Fibroblast of skin of left quadriceps (primary cell): ENCODE measurements at regions not wholly inside any gene's neighbourhood (a gene's known extent, or its start where the extent isn't known, plus 50 kb on each side); places are given as distances from the start of the nearest gene placed in this dataset.
"Not testable (repeated sequence)": the region's sequence is repeated elsewhere in the genome, so short reads cannot be mapped to it uniquely, and the experiment has no call there.

Experiments
- DNase-seq, 2 experiments: peaks; one replicate each; pipeline ENCODE4 v3.0.0-alpha.2; 2013; ENCODE audit warnings: low read depth in 2 of 2

GRCh38 chr3:153551536-153552285, 389.7 kb downstream of the RAP2B start:
- no peak for DNase-seq

GRCh38 chr3:153552887-153553604, 391.0 kb downstream of the RAP2B start:
- DNase-seq = no peak

- no peak for DNase-seq
Measured at GRCh38 chr3:153553605-153553945, 391.5 kb downstream of the RAP2B start.

DNA sequence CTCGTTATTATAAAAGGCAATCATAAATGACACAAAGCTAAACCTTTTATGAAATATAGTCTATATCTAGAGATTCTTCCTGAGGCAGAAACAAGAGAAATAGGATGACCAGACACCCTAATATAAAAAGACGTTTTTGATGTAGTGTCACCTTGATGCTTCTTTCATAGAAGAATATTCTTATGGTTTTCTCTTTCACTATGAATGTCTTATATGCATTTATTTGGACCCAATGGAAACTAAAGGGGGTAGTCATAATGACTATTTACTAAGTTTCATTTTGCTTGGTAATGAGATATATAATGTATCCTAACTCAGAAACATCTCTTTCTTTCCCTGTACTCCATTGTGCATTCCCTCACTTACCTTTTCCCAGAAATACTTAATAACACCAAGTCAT, 393.9 kb downstream of the RAP2B start:
- no peak for DNase-seq

DNA sequence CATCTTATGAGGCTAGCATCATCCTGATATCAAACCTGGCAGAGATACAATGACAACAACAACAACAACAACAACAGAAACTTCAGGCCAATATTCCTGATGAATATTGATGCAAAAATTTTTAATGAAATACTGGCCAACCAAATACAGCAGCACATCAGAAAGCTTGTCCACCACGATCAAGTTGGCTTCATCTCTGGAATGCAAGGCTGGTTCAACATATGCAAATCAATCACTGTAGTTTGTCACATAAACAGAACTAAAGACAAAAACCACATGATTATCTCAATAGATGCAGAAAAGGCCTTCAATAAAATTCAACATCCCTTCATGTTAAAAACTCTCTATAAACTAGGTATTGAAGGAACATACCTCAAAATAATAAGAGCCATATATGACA, 397.3 kb downstream of the RAP2B start:
- DNase-seq = not testable (repeated sequence)

DNA sequence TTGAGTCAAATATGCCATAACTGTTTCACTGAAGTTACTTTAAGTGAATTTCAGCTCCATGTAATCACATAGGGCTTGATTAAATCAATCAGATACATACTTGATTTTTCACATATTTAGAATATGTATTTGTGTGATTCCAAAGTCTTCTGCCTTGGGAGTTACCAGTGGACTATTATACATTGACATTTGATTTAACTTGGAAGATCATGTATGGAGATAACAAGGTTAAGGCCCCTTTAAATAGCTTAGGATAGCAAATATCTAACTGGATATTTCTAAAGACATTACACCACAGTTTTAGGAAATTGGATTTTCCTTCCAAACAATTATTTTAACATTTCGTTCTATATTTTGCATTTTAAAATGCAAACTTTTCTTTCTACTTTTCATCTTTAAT, 405.0 kb downstream of the RAP2B start:
- DNase-seq = no peak

GRCh38 chr3:153567556-153567955, 405.5 kb downstream of the RAP2B start:
- no peak for DNase-seq

DNA sequence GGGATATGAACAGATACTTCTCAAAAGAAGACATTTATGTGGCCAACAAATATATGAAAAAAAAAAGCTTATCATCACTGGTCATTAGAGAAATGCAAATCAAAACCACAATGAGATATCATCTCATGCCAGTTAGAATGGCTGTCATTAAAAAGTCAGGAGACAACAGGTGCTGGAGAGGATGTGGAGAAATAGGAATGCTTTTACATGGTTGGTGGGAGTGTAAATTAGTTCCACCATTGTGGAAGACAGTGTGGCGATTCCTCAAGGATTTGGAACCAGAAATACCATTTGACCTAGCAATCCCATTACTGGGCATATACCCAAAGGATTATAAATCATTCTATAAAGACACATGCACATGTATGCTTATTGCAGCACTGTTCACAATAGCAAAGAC, 408.5 kb downstream of the RAP2B start:
- DNase-seq = not testable (repeated sequence)

DNA sequence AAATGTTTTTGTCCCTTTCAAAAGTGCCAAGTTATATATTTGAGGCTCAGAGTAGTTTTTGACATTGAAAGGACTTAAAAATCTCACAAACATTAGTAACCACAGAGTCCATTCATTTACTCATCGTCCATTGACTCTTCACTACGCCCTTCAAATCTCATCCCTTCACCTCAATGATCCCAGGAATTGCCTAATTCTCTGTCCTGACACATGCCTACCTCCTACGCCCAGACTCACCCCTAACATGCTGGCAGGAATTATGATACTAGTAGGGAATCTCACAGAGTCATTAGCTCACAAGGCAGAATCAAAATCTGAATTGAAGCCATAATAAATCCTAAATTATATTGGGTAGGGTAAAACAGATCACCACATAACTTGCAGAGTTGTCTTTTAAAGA, 410.1 kb downstream of the RAP2B start:
- DNase-seq = no peak

DNA sequence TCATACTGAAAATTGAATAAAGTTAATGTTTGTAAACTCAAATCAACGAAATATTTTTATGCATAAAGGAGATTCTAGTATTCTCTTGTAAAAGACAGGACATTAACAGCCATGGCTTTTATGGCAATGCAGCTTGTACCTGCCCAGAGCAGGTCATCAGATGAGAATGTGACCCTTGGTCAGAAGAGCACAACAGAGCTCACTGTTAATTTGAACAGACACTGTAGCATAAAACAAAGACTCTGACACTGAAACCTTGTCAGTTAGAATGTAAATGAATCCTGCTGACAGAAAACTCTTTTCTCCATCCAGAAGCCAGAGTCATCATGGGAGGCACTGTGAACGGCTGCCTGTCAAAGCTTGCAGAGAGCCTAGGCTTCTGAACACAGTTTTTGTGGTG, 410.6 kb downstream of the RAP2B start:
- DNase-seq = no peak

- DNase-seq = no peak
Measured at GRCh38 chr3:153573481-153573880, 411.5 kb downstream of the RAP2B start.

DNA sequence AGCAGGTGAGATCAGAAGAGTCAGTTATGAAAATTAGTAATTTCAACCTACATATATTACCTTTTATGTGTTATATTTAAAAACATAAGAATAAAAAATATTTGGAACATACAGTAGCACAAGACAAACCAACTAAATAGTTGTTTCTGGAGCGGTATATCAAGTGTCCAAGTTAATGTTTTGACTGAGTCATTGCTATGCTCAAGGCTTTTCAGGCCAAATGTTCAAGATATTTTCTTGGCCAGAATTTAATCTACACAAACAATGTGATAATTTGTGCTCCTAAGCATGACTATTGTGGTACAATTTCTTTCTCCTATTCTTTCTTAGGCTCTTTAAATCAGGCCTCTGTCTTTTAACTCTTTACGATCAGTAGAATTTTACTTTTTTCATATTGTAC, 412.4 kb downstream of the RAP2B start:
- no peak for DNase-seq

- no peak for DNase-seq
Measured at GRCh38 chr3:153577059-153577736, 415.2 kb downstream of the RAP2B start.

DNA sequence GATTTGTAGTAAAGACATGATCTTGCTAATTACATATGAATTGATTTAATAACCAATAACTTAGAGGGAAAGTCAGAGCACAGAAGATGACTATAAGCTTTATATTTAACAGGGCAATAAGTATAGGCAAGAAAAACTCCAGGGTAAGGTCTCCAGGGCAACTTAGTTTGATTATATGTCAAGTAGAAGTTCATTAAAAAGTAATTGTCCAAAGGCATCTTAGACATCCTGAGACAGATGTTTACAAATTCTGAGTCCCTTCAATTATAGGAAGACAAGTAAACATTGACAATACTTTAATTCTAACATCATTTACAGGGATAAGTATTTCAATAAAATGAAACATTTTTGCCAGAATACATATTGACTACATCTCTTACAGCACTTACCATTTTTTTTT, 416.0 kb downstream of the RAP2B start:
- no peak for DNase-seq

GRCh38 chr3:153590051-153590450, 428.0 kb downstream of the RAP2B start:
- peak in 1 of 2 experiments; percentile 21 for DNase-seq

- no peak for DNase-seq
Measured at GRCh38 chr3:153591561-153592245, 429.7 kb downstream of the RAP2B start.

DNA sequence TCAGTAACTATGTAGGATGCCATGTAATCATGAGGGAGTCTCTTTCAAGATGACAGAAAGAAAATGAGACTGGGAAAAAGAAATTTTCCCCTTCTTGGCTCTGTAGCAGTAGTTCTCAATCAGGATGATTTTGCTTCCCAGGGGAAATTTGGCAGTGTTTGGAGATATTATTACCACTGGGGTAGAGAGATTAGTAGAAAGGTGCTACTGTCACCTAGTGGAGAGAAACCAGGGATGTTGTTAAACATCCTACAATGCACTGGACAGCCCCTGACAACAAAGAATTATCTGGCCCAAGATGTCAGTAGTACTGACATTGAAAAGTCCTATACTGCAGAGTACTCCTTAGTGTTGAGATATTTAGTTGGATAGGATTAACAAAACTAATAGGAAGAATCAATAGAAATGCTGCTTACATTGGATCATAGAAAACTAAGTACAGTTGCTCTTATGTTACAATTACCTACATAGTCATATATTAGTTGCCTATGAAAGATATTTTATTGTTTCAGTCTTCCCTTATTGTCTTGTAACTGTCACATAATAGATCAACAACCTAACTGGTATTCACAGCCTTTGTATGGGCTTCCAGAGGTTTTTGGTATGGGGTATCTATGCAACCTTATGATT, 433.3 kb downstream of the RAP2B start:
- peak; percentile 32 to 35 for DNase-seq

DNA sequence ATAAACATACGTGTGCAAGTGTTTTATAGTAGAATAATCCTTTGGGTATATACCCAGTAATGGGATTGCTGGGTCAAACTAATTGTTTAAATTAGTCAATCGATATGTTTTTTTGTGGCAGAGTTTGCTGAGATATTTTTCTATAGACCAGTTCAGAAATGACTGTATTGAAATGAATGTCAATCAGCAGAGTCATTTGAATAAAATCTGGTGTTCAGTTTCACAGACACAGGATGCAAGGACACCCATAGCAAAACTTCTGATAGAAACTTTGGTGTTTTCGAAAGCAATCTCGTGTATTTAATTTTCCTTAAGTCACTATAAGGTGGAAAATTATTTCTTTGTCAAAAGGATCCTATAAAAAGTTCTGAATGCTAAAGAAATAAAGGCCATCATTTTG, 434.4 kb downstream of the RAP2B start:
- DNase-seq = no peak

- peak; percentile 44 for DNase-seq
Measured at GRCh38 chr3:153599685-153600084, 437.7 kb downstream of the RAP2B start.

DNA sequence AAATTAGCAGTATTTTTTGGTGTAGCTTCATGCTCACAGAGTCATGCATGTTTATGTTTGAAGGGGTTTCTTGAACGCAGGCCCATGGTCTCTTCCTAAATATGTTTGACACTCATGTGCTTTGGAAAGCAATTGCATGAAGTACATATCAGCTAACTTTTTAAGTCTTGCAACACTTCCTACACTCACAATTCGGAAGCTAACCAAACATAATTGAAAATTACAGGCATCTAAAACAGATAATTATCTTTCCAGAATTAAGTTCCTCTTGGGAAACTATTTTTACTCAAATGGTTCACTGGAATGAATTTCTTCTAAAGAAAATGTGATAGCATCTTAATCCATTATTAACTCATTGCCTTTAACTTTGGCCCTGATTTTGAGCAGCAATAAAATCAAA, 438.9 kb downstream of the RAP2B start:
- no peak for DNase-seq

DNA sequence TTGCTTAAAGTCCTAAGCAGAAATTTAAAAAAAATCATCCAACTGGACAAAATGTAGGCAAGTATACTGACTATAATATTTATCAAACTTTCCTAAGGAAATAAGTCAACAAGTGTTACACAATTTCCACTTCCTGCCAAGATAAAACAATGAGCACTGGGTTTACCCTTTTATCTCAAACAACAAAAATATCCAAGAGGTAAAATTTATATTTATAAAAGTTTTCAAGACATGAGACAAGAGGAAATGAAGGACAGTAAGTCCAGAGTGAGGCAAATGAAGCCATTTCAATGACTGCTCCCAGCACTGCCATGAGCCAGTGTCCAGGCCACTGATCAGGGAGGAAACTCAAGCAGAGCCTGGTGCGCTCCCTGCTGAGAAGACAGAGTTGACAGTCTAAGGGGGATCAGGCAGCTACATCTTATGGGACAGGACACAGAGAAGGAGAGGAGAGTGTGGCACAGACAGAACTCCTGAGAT, 439.4 kb downstream of the RAP2B start:
- no peak for DNase-seq

GRCh38 chr3:153602801-153603200, 440.8 kb downstream of the RAP2B start:
- DNase-seq = no peak
